ENCODE measurements at regions not wholly inside any gene's neighbourhood (a gene's known extent, or its start where the extent isn't known, plus 50 kb on each side); places are given as distances from the start of the nearest gene placed in this dataset.

DNA sequence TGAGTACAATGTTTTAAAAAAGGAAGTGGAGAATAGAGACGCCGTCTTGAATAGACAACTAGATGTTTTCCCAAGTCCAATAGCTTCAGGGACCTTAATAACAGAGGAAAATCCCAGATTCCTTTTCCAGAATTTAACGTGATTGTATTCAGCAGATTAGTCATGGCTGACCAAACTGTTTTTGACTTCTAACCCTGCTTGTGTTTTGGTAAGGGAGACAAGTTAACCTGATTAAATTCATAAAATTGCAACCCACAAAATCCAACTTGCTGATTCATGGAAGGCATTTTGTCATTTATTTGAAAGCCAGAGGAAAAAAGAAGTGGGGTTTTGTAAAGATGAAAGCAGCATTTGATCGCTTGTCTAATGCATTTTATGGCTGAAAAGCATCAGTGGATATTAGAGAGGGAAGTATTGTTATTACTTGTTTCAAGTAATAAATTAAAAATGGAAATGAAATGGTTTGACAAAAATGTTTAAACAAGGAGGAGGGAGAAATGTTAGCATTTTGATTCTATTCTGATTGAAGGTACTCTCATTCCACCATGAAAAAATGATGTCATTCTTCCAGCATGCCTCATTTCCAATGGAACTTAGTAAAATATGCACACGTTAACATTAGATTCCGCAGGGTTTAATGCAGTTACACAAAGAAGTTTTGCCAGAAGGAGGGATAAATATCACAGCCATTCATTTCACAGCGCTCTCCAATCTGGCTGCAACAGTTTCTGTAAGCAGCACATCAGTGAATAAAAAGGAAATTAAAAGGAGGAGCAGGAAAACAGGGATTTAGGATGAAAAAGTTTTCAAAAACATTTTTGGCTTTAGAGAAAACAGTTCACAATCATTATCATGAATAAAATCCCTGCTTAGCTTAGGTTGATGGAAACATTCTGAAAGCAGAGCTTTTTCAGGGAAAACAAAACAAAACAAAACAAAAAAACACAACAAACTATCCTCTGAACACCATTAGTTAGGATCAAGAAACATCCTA, 314.7 kb downstream of the PRR16 start:
- H3F3A ChIP-seq (ENCODE audit: control insufficient read depth, insufficient read depth): no peaks in the 10 kb centered on the region
- H3K4me3 ChIP-seq (ENCODE audit: low read length): no peak overlapping the region
- H3K27me3 ChIP-seq (ENCODE audit: control insufficient read depth, low read length): no peaks in the 10 kb centered on the region
- no peaks in the 10 kb centered on the region for H4K20me1 ChIP-seq (ENCODE audit: control insufficient read depth, insufficient read depth, low read depth, low read length)
- H3K4me2 ChIP-seq (ENCODE audit: low read length): no peak overlapping the region
- H3K9me2 ChIP-seq (replicated peaks; ENCODE audit: control insufficient read depth, low read length): no peaks in the 10 kb centered on the region
- H3K79me2 ChIP-seq (ENCODE audit: control insufficient read depth, low read length): no peaks in the 10 kb centered on the region
- H3K27ac ChIP-seq (ENCODE audit: low read depth, low read length): no peak overlapping the region
- no peaks in the 10 kb centered on the region for H3K4me1 ChIP-seq (ENCODE audit: control insufficient read depth, low read length)
- no peak for TF ChIP-seq EZH2phosphoT487 (IDR thresholded peaks at IDR 0.05; ENCODE audit: borderline replicate concordance, low read length)
- TF ChIP-seq, protein P1, sequence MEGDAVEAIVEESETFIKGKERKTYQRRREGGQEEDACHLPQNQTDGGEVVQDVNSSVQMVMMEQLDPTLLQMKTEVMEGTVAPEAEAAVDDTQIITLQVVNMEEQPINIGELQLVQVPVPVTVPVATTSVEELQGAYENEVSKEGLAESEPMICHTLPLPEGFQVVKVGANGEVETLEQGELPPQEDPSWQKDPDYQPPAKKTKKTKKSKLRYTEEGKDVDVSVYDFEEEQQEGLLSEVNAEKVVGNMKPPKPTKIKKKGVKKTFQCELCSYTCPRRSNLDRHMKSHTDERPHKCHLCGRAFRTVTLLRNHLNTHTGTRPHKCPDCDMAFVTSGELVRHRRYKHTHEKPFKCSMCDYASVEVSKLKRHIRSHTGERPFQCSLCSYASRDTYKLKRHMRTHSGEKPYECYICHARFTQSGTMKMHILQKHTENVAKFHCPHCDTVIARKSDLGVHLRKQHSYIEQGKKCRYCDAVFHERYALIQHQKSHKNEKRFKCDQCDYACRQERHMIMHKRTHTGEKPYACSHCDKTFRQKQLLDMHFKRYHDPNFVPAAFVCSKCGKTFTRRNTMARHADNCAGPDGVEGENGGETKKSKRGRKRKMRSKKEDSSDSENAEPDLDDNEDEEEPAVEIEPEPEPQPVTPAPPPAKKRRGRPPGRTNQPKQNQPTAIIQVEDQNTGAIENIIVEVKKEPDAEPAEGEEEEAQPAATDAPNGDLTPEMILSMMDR (IDR thresholded peaks at IDR 0.05; ENCODE audit: low read depth, low read length, poor library complexity, severe bottlenecking): no peak
- H3K9me3 ChIP-seq (ENCODE audit: control insufficient read depth, insufficient read depth, low read length): no peaks in the 10 kb centered on the region
- H3K36me3 ChIP-seq (ENCODE audit: control insufficient read depth, low read length): no peaks in the 10 kb centered on the region

DNA sequence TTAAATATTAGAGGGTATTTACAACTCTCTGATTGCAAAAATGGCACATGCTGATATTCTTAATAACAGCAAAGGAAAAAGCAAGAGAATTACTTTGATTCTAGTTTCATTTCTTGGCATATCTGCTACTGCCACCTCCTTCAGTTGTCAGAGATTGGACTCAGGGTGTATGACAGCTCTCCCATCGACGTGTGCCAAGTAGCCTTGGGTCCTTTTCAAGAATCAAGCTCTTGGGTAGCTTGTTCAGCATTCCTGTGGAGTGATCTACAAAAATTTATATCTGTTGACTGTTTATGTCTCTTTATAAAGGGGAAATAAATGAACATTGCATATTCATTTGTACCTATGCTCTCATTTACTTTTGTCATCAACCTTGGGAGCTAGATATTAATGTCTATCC, 315.6 kb downstream of the PRR16 start:
- Histone ChIP-seq H3K36me3 (ENCODE audit: control insufficient read depth, low read length) (no peaks in the 10 kb centered on the region), H4K20me1 (ENCODE audit: control insufficient read depth, insufficient read depth, low read depth, low read length) (no peaks in the 10 kb centered on the region), H3K4me2 (ENCODE audit: low read length) (no peak overlapping the region), H3F3A (ENCODE audit: control insufficient read depth, insufficient read depth) (no peaks in the 10 kb centered on the region), H3K27me3 (ENCODE audit: control insufficient read depth, low read length) (no peaks in the 10 kb centered on the region), H3K9me3 (ENCODE audit: control insufficient read depth, insufficient read depth, low read length) (no peaks in the 10 kb centered on the region), H3K4me1 (ENCODE audit: control insufficient read depth, low read length) (no peaks in the 10 kb centered on the region), H3K27ac (ENCODE audit: low read depth, low read length) (no peak overlapping the region), H3K4me3 (ENCODE audit: low read length) (no peak overlapping the region), H3K9me2 (replicated peaks; ENCODE audit: control insufficient read depth, low read length) (no peaks in the 10 kb centered on the region), H3K79me2 (ENCODE audit: control insufficient read depth, low read length) (no peaks in the 10 kb centered on the region)
- TF ChIP-seq, protein P1 (IDR thresholded peaks at IDR 0.05; ENCODE audit: low read depth, low read length, poor library complexity, severe bottlenecking): no peak
- TF ChIP-seq EZH2phosphoT487 (IDR thresholded peaks at IDR 0.05; ENCODE audit: borderline replicate concordance, low read length): no peak

DNA sequence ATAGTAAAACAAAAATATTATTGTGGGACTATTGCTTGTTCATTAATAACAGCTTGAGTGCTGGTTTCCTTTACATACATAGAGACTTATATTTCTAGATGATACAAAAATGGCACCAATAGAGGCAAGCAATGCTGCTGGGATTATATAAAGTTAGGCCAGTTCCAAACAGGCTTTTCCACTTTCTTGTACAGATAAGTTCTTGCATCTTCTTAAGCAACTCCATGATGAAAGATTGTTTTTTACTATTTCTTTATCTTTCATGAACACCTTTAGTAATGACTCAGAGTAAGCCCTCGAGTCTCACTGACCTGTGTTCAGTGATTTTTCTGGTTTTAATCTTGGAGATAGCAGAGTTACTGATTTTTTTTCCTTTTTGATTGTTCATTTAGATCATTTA, 324.4 kb downstream of the PRR16 start:
- Histone ChIP-seq H4K20me1 (ENCODE audit: control insufficient read depth, insufficient read depth, low read depth, low read length) (no peaks in the 10 kb centered on the region), H3K27ac (ENCODE audit: low read depth, low read length) (no peak overlapping the region), H3K9me2 (replicated peaks; ENCODE audit: control insufficient read depth, low read length) (no peaks in the 10 kb centered on the region), H3K27me3 (ENCODE audit: control insufficient read depth, low read length) (no peaks in the 10 kb centered on the region), H3K79me2 (ENCODE audit: control insufficient read depth, low read length) (no peaks in the 10 kb centered on the region), H3K4me2 (ENCODE audit: low read length) (no peak overlapping the region), H3K4me3 (ENCODE audit: low read length) (no peak overlapping the region), H3K36me3 (ENCODE audit: control insufficient read depth, low read length) (no peaks in the 10 kb centered on the region), H3K4me1 (ENCODE audit: control insufficient read depth, low read length) (no peaks in the 10 kb centered on the region), H3F3A (ENCODE audit: control insufficient read depth, insufficient read depth) (no peaks in the 10 kb centered on the region), H3K9me3 (ENCODE audit: control insufficient read depth, insufficient read depth, low read length) (no peaks in the 10 kb centered on the region)
- TF ChIP-seq, protein P1 (IDR thresholded peaks at IDR 0.05; ENCODE audit: low read depth, low read length, poor library complexity, severe bottlenecking): no peak
- TF ChIP-seq EZH2phosphoT487 (IDR thresholded peaks at IDR 0.05; ENCODE audit: borderline replicate concordance, low read length): no peak
